ENCODE measurements at regions not wholly inside any gene's neighbourhood (a gene's known extent, or its start where the extent isn't known, plus 50 kb on each side); places are given as distances from the start of the nearest gene placed in this dataset.

- no peaks in the 10 kb centered on the region for H3K9me3 ChIP-seq (replicated peaks; ENCODE audit: control insufficient read depth, insufficient read depth, low read depth, low read length)
- no peak overlapping the region for H2AFZ ChIP-seq (ENCODE audit: low read depth, low read length)
- ChIA-PET CTCF (ENCODE audit: low intra/inter-chr PET ratio) (no interaction called here), POLR2A (no interaction called here)
- H3K4me3 ChIP-seq: no peak overlapping the region
- FAIRE-seq (no peak), ATAC-seq (no peak), DNase-seq (ENCODE audit: extremely low read depth in 1 of 4, low spot score in 3 of 4) (no peak)
- no peak overlapping the region for H3K27ac ChIP-seq (ENCODE audit: extremely low read depth, low read depth, low read length)
- H3K4me1 ChIP-seq (replicated peaks in 1 of 2; ENCODE audit: control insufficient read depth in 2 of 2, insufficient read depth in 2 of 2, low read length in 2 of 2): no peaks in the 10 kb centered on the region
- intact Hi-C loops (cut with micrococcal nuclease) (no loop called here), in situ Hi-C loops (cut with MboI) (no loop called here)
- no peak overlapping the region for H3K9ac ChIP-seq (ENCODE audit: insufficient read depth in 1 of 2, low read depth in 2 of 2, low read length in 2 of 2)
- H3K9me1 ChIP-seq (ENCODE audit: control insufficient read depth, insufficient read depth, low read length): no peaks in the 10 kb centered on the region
- H3K27me3 ChIP-seq (ENCODE audit: control insufficient read depth in 2 of 2, insufficient read depth in 2 of 2, low read length in 2 of 2): peaks cover 3 to 11% of the 10 kb centered on the region in 2 experiments; a peak in 2 of 5 replicates
- H3K36me3 ChIP-seq (ENCODE audit: control insufficient read depth, insufficient read depth, low read length): no peaks in the 10 kb centered on the region
- no TSS peak for BruUV-seq (replicated peaks)
- 2% methylated on average over 2 of the region's 2 CpGs for WGBS (ENCODE audit: insufficient coverage, low coverage, missing lambda C conversion rate)
- no peaks in the 10 kb centered on the region for H3K79me2 ChIP-seq (ENCODE audit: control insufficient read depth, insufficient read depth, low read length)
- no peaks in the 10 kb centered on the region for H4K20me1 ChIP-seq (replicated peaks; ENCODE audit: control insufficient read depth, insufficient read depth, low read length)
- no peak overlapping the region for H3K4me2 ChIP-seq (ENCODE audit: insufficient read depth, low read length)
- TF ChIP-seq ZHX1 (conservative IDR thresholded peaks at IDR 0.05; ENCODE audit: low read length) (no peak), TAF1 (IDR thresholded peaks at IDR 0.05; ENCODE audit: control insufficient read depth, extremely low read depth, insufficient read depth, low read length, severe bottlenecking) (no peak), ZNF354B (CRISPR knock-in tag; IDR thresholded peaks at IDR 0.05) (no peak), BCOR (IDR thresholded peaks at IDR 0.05) (no peak), EGR1 (conservative IDR thresholded peaks at IDR 0.05) (no peak), ZNF384 (IDR thresholded peaks at IDR 0.05; ENCODE audit: low read depth, low read length) (no peak), SMARCB1 (IDR thresholded peaks at IDR 0.05; ENCODE audit: insufficient read length, low read depth) (no peak), ZNF445 (CRISPR knock-in tag; IDR thresholded peaks at IDR 0.05; ENCODE audit: low read depth) (no peak), TSHZ1 (CRISPR knock-in tag; IDR thresholded peaks at IDR 0.05) (no peak), MTF1 (CRISPR knock-in tag; IDR thresholded peaks at IDR 0.05; ENCODE audit: borderline replicate concordance) (no peak), RFX7 (CRISPR knock-in tag; IDR thresholded peaks at IDR 0.05) (no peak)
- TF ChIP-seq, protein P1, sequence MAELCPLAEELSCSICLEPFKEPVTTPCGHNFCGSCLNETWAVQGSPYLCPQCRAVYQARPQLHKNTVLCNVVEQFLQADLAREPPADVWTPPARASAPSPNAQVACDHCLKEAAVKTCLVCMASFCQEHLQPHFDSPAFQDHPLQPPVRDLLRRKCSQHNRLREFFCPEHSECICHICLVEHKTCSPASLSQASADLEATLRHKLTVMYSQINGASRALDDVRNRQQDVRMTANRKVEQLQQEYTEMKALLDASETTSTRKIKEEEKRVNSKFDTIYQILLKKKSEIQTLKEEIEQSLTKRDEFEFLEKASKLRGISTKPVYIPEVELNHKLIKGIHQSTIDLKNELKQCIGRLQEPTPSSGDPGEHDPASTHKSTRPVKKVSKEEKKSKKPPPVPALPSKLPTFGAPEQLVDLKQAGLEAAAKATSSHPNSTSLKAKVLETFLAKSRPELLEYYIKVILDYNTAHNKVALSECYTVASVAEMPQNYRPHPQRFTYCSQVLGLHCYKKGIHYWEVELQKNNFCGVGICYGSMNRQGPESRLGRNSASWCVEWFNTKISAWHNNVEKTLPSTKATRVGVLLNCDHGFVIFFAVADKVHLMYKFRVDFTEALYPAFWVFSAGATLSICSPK (IDR thresholded peaks at IDR 0.05; ENCODE audit: borderline replicate concordance): no peak
Observed at GRCh38 chr21:31406510-31406909, 62.4 kb upstream of the TIAM1 start.
